HG03565 (cell line): ENCODE measurements at regions not wholly inside any gene's neighbourhood (a gene's known extent, or its start where the extent isn't known, plus 50 kb on each side); places are given as distances from the start of the nearest gene placed in this dataset.
"Not testable (repeated sequence)": the region's sequence is repeated elsewhere in the genome, so short reads cannot be mapped to it uniquely, and the experiment has no call there.

Experiments used
- ATAC-seq: cut with Tn5 transposase; IDR thresholded peaks from one replicate; pipeline ENCODE4 v1.9.1; 2021; ENCODE audit warnings: mild to moderate bottlenecking, moderate library complexity; ENCODE audit not compliant: unreplicated experiment

DNA sequence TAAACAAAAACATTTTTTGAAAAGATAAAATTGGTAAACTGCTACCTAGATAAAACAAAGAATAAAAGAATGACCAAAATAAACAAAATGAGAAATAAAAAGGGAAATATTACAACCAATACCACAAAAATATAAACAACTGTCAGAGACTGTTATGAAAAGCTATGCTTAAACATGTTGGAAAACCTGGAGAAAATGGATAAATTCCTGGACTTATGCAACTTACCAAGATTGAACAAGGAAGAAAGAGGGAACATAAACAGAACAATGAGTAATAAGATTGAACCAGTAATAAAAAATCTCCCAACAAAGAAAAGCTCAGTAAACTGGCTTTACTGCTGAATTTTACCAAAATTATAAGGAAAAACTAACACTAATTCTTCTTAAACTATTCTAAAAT, 518.7 kb downstream of the GRXCR1 start:
- no peak for ATAC-seq

DNA sequence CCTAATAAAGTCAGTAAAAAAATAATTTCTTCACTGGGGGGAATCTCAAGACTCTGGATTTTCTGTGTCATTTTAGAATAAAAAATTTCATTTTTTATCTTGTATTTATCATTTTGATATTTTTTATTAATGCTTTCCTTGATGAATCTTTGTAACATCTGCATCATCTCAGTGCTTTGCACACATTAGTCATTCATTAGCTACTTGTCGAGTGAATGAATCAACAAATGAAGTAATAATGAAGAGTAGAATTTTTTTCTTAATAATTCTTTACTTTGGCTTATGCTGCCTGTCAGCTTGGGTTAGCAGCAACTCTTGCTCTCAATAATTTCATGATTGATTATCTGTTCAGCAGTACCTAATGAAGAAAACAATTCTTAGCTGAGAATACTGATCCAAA, 530.8 kb downstream of the GRXCR1 start:
- no peak for ATAC-seq

DNA sequence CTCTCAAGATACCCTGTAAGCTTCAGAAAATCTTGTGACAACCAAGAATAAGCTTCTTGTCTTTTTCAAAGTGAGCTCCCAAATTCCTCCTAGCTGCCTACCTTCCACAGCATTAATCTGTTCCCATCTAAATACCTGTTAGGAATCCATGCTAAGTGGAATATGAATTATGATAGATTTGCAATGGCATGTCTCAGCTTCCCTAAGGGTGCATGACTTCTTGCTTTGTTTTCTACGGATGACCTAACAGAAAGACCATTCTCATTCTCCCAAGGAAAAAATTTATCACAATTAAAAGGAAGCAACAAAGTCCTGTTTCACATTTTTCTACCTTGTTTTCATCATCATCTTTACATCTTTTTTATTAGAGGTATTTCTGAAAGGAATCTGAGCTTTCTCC, 532.7 kb downstream of the GRXCR1 start:
- ATAC-seq: no peak

DNA sequence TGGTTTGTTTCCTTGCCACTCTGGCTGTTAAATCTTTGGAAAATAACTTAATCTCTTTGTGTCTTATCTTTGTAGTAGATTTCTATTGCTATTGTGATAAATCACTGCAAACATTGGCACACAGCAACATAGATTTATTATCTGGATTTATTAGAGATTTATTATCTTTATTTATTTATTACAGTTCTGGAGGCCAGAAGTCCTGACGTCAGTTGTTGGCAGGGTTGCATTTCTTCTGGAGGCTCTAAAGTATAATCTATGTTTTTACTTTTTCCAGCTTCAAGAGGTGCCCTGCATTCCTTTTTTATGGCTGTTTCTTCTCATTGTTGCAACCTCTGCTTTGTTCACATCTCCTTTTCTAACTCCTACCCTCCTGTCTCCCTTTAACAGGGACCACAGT, 542.8 kb downstream of the GRXCR1 start:
- no peak for ATAC-seq

DNA sequence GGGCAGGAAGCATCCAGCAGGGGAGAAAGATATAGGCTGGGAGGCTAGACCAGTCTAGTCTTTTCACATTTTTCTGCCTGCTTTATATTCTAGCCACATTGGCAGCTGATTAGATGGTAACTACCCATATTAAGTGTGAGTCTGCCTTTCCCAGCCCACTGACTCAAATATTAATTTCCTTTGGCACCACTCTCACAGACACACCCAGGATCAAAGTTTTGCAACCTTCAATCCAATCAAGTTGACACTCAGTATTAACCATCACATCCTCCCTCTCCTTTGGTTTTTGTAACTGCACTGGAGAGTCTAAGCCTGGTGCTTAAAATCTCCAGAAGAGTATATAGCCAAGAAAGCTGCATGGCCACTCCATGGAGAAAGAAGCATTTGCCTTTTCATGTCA, 560.4 kb downstream of the GRXCR1 start:
- no peak for ATAC-seq

GRCh38 chr4:43456383-43456782, 563.9 kb downstream of the GRXCR1 start:
- no peak for ATAC-seq

DNA sequence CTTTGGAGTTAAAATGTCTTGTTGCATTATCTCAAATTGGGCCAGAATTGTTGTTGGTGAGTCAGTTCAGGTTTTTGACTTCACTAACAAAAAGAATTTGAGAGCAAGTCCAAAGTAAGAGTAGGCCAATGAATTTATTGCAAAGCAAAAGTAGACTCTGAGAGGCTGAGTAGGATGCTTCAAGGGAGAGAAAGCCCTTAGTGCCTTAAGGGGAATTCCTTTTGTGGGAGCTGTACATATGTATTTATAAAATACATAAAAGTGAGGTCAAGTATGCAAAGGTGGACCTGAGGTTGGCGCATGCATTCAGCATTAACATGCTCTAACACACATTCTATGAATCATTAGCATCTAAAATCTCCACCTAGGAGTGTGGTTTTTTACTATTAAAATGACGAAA, 565.4 kb downstream of the GRXCR1 start:
- no peak for ATAC-seq

DNA sequence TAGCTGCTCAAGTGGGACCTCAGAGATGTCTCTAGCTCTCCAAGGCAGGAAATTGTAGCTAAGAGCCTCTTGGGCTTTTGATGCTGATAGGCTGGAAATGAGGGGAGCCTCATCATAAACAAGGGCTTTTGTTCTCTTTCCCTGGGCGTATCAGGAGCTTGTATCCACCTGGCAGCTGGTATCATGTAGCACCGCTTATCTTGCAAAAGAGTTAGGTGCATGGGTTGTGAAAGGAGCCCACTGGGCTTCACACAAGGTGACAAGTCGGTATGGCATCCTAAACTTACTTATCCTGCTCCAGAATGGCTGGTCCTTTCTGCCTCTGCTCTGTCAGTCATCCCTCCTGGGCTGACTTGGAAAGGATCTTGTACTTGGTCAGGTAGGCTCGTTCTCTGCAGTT, 565.8 kb downstream of the GRXCR1 start:
- no peak for ATAC-seq

DNA sequence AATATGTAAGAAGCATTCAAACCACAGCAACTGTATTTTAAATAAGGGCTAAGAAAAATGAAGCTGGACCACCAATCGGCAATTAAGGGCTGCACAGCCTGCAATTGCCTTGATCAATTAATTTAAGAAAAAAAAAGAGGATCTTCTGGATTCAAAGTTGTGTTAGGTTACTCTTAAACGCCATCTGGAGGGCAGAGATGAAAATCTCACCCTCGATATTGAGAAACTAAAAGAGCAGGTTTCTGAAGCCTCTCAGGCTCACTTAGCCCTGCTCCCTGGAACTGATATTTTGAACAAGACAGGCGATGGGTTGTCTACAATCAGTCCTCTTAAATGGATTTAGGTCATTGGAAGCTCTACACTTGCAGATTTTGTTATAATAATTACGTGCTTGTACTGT, 579.4 kb downstream of the GRXCR1 start:
- no peak for ATAC-seq

DNA sequence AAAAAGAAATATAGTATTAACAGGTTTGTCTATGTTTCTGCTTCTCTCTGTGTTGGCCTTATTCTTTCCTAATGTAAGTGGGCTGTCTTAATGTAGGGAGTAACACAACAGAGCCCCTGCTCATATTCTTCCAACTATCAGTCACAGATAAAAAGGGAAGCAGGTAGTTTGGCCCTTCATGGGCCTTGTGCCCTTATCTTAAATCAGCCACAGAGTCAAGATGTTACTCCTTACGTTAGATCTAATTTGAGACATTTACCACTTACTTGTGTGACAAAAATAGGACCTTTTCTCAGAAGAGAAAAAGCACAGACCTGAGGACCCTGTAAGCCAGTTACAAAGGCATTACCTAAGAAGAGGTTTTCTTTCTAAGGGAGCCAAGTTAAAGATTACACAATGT, 589.0 kb downstream of the GRXCR1 start:
- no peak for ATAC-seq

- ATAC-seq: no peak
Observed at GRCh38 chr4:43485196-43485595, 592.7 kb downstream of the GRXCR1 start.

GRCh38 chr4:43496188-43496587, 603.7 kb downstream of the GRXCR1 start:
- peak; percentile 65 for ATAC-seq

GRCh38 chr4:43496602-43497001, 604.1 kb downstream of the GRXCR1 start:
- ATAC-seq: no peak

DNA sequence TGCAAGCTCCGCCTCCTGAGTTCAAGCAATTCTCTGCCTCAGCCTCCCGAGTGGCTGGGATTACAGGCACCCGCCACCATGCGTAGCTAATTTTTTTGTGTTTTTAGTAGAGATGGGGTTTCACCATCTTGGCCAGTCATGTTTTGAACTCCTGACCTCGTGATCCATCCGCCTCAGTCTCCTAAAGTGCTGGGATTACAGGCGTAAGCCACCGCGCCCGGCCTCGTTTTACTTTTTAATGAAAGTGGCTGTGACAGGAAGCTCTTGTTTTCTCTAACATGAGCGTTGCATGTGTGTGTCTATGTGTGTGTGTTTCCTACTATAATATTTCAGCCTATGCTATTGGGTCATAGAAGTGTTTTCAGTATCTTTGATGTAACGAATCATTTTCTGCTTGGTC, 613.3 kb downstream of the GRXCR1 start:
- ATAC-seq: not testable (repeated sequence)

GRCh38 chr4:43512253-43512652, 619.7 kb downstream of the GRXCR1 start:
- ATAC-seq: no peak

DNA sequence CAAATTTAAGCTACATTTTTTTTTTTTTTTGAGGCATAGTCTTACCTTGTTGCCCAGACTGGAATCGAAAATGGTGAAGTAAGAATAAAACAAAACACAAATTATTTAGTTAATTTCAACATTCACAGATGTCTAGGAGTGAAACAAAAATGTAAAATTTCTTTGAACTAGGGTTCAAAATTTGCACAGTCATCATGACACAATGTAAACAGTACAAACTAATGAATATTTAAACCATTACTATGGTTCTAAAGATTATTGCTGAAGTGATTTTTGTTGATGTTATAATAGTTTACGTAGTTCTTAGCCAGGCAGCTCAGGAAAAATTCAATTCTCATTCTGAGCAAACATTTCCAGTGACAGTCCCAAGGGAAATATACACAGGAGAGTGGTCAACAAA, 633.1 kb downstream of the GRXCR1 start:
- no peak for ATAC-seq

DNA sequence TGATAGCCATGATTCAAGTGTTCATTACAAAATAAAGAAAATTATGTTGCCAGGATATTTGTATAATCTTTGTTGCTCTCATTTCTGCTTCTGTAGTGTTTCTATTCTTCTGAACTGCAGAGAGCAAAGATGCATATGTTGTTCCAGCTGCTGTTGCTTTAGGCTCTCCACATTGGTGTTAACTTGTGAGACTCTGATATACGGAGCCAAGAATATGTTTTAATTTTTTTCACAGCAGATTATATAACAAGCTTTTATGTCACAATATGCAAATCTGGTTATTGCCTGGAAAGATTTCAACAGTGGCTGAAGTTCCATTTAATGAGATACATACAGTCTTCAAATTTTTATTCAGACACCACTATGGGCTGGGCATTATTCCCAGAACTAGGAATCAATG, 655.0 kb downstream of the GRXCR1 start:
- no peak for ATAC-seq

GRCh38 chr4:43550981-43551627, 658.6 kb downstream of the GRXCR1 start:
- no peak for ATAC-seq

- no peak for ATAC-seq
Observed at GRCh38 chr4:43556262-43556661, 663.7 kb downstream of the GRXCR1 start.

DNA sequence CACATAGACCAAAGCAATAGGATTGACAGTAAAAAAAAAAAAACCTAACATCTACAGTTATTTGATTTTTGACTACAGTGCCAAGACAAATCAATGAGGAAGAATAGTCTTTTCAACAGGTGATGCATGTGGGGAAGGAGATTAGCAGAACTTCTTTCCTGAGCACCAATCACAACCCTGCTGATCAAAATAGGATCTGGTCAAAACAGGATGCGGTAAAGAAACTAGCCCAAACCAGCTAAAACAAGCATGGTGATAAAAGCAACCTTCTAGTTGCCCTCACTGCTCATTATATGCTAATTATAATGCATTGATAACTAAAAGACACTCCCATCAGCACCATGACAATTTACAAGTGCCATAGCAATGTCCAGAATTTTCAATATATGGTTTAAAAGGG, 667.5 kb downstream of the GRXCR1 start:
- ATAC-seq: no peak

DNA sequence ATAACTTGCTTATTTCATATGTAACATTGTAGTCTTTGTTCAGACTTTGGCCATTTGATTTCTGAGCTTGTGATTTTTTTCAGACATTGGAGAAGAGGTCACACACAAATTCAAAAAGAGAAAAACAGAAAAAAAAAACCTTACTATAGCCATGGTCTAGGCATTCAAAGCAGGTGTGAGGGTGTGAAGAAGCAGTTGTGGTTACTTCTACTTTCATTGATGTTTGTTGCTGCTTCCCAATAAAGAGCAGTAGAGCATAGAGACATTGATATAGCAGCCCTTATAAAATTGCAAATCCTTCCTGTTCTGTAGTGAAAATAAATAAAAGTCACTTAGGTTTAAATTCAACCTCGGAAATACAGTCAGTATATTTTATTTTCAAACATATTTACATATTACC, 671.6 kb downstream of the GRXCR1 start:
- no peak for ATAC-seq

DNA sequence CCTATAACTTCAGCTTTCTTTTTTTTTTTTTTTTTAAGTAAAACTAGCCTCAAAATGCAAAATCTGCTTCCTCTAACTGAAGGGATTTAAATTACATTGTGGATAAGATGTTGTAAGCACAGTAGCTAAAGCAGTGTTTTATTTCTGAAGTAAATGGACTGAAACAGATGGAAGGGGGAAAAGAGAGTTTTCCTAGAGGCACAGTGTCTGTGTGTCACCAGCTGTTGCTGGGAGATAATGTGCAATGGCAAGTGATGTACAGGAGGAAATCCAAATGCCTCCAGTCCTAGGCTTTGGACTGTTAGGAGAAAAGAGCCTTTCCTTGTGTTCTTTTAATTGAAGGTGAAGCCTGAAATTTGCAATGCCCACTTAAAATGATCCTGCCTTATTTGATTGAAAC, 672.1 kb downstream of the GRXCR1 start:
- ATAC-seq: no peak

DNA sequence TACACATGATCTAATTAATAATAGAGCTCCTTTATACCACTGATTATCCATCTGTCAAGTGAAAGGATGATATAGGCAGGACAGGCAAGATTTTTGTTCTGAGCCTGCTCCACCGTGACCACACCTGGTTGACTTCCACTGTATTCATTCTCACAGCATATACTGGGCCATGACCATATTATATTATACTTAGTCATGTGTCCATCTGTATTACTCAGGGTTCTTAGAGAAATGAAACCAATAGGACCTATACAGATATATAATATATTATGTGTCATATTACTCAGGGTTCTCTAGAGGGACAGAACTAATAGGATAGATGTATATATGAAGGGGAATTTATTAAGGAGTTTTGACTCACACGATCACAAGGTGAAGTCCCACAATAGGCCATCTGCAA, 675.1 kb downstream of the GRXCR1 start:
- no peak for ATAC-seq

DNA sequence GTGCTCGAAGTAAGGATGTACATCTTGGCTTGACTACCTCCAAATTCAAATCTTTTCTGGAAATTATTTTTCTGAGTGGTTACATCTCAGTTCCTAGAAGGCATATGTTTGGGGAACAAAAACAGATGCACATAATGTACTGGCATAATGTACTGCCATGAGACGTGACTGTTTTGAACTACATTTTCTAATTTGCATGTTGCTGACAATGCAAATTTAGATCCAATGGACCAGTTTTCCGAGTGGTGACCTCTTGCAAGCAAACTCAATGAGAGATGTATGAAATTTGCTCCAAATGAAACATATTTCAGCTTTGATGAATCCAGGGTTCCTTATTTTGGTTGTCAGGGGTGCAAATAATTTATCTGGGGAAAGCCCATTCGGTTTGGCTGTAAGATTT, 694.3 kb downstream of the GRXCR1 start:
- no peak for ATAC-seq
